ENCODE measurements at regions not wholly inside any gene's neighbourhood (a gene's known extent, or its start where the extent isn't known, plus 50 kb on each side); places are given as distances from the start of the nearest gene placed in this dataset.

- no peak for DNase-seq
Observed at GRCh38 chrX:20420058-20420457, 153.3 kb upstream of the RPS6KA3 start.

GRCh38 chrX:20418379-20419150 lies 151.9 kb upstream of the RPS6KA3 start:
- peak; percentile 15 for DNase-seq

DNA sequence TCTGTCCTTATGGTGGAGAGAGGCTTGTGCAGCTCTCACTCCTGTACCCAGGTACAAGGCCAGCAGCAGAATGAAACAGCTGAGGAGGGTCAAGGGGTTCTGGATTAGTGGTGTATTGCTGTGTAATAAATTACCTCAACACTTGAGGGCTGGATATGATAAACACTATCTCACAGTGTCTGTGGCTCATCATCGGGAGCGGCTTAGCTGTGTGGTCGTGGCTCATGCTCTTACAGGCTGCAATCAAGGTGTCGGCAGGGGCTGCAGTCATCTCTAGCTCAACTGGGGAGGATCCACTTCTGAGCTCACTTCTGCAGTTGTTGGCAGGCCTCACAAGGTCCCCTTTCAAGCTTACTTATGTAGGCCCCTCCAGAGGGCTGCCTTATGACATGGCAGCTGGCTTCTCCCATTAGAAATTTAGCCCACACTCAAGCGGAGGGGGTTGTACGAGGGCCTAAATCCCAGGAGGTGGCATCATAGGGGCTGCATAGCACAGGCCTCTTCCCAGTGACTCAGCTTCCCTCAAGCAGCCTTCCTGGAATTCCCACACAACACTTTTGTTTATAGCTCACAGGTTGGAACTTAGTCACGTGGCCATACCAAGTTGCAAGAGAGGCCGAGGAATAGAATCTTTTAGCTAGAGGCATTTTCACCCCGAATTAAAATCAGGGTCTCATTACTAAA lies 148.2 kb upstream of the RPS6KA3 start:
- no peak for DNase-seq

- no peak for DNase-seq
Observed at GRCh38 chrX:20414066-20414465, 147.4 kb upstream of the RPS6KA3 start.

DNA sequence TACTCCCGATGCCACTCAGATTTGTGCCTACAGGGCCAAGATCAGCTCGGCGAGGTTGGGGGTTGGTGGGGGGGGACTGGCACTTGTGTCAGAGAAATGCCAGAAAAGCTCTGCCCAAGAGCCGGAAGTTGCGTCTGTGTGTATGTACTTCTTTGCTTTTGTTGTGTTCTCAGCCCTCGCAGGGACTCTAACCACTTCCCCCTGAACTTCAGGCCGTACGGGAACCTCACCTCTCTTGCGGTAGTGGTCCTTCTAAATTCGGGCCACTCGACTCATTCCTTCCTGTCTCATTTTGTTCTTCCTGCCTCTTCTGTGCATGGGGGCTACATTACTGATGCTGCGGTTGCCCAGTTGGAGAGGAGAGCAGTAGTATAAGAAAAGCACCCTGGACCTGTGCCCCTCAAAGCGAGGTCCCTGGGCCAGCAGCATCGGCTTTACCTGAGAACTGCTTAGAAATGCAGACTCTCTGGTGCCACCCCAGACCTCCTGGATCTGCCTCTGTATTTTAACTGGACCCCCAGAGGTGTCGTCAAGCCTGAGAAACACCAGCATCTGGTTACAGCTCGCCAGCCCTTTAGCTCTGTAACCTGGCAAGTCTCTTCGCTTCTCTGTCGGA lies 146.3 kb upstream of the RPS6KA3 start:
- peak; percentile 54 for DNase-seq

- DNase-seq = no peak
Observed at GRCh38 chrX:20410540-20410939, 143.8 kb upstream of the RPS6KA3 start.

DNA sequence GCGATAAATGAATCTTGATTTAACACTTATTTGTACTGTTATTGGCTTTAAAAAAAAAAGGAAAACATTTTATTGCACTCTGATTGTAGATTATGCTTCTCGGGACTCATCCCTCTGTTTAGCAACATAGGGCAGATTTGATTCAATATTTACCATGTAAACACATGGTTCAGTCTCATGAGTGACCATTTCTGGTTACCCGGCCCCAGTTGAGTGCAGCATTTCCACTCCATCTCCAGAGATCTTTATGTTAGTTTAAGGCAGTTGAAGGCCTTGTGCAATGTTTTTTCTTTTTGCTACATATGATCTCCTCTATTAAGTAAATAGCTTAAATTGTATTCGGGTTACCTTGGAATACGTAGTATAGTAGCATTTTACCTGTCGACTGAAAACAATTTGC lies 143.3 kb upstream of the RPS6KA3 start:
- no peak for DNase-seq

- DNase-seq = no peak
Observed at GRCh38 chrX:20402956-20403355, 136.2 kb upstream of the RPS6KA3 start.

DNA sequence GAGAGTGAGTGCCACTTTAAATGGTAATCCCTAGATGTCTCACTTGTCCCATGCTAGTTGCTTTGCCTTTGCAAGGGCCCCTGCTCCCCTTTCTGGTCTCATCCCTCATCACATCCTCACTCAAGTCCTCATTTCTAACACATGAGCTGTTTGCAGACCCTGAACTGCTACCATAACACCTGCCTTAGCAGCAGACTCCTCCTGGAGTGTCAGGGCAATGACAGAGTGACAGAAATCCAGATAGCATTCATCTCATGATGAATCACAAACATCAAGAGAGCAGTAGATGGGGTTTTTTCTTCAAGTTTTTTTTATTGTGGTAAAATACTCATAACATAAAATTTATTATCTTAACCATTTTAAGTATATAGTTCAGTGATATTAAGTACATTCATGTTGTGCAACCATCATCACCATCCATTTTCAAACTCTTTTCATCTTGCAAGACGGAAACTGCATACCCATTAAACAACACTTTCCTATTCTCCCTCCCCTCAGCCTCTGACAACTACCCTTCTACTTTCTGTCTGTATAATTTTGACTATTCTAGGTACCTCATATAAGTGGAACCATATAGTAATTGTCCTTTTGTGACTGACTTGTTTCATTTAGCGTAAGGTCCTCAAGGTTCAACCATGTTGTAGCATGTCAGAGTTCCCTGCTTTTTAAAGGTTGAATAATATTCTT lies 133.2 kb upstream of the RPS6KA3 start:
- DNase-seq = no peak

- no peak for DNase-seq
Observed at GRCh38 chrX:20397587-20397986, 130.9 kb upstream of the RPS6KA3 start.

- no peak for DNase-seq
Observed at GRCh38 chrX:20394451-20394850, 127.7 kb upstream of the RPS6KA3 start.

DNA sequence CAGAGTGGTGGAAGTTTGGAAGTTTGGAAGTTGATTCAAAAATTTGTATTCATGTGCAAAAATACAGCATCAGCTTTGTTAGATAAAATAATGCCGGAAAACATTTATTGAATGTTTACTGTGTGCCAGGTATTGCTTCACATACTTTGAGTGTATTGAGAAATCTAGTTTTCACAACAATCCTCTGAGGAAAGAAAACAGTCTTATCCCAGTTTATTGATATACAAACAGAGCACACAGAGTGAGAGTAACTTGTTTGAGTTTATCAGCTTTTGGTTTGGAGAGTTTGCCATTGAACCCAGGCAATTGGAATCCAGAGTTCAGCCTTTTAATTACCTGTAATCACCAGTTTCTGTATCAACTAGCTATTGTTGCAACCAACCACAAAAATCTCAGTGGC lies 127.2 kb upstream of the RPS6KA3 start:
- DNase-seq = no peak

GRCh38 chrX:20388594-20388993 lies 121.9 kb upstream of the RPS6KA3 start:
- no peak for DNase-seq

DNA sequence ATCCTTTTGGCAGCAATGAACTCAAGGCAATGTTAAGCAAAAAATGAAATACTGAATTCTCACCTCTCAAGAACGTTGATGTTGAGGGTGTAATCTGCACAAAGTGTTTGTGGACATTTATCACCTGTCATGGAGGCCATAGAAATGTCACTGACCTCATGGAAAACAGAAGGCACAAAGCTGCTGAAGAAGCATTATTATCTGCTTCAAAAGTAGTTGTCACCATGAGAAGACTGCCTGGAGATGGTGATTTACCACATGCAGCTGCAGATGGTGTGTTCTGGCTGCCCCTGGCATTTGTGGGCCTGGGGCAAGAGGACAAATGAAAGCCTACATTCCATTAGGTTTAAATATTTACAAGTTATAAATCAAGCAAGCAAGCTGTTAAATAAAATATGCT lies 116.8 kb upstream of the RPS6KA3 start:
- no peak for DNase-seq

DNA sequence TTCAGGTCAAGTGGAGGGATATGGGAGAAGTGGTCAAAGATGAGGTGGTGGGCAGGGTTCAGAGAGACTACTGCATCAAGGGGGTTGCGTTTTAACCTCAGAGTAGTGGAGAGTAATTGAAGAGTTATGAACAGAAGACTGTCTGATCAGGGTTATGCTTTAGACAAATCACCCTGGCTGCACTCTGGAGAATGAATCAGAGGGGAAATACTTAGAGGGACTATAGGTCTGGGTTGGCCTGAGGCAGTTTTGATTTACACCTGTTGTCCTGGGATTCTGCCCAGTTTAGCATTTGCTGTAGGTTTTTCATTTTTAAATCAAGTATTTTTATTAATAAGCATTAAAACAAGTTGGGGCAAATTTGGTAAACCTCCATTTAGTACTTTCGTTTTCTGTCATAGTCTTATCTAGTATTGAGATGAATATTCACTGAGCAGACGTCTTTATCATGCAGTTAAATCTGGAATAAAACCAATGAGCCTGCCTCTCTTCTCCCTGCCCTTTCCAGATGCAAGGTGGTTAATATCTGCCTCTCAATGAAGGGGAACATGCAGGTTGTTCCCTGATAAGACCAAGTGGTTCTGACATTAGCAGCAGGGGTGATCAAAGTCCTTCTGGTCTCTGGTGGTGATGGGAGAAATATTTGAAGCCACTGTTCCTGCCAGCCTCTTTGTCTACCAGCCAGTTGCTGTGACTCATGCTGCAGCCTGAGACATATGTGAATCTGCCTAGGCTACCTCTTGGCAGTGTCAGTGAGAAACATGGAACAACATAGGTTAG lies 116.0 kb upstream of the RPS6KA3 start:
- no peak for DNase-seq

DNA sequence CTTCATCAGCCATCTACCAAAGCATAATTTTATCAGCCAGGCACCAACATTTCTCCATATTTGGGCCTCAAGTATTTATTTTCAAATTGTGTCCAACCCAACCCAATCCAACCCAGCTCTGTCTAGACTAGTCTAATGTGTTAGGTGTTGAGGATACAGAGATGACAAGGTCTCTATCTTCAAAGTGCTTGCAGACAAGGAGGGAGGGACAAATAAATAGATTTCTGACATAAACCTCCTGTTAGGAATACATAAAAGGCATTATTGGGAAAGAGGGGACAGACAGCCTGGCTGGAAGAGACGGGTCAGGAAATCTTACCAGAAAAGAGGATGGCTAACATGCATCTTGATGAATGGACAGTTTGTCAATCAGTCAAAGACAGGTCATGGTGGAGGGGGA lies 115.4 kb upstream of the RPS6KA3 start:
- no peak for DNase-seq

DNA sequence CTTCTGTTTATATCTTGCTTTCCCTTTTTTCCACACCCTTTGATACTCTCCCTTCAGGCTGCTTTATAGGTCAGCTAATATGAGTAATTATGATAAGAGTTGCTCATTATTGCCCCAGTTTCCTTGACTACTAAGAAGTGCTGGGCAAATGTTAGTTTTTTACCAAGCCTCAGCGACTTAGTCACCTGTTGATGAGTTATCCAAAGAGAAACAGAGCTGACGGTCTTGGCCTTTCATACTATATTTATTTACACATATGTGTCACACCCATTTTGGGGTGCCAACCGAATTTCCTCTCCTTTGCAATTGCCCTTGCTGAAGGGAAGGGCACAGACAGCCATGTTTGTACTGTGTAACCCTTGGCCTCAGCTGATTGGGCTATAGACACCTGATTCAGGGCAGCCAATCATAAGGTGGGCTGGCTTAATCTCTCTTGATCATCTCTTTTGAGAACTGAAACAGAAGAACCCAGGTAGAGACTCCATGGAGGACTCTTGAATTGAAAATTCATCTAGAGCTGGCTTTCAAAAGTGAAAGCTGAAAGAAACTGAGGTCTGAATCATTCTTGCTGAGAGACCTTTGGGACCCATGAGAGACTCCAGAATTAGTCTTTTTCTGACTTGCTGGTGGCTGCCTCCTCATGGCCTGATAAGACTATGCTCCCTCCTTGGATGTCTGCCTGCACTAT lies 111.7 kb upstream of the RPS6KA3 start:
- peak; percentile 3 for DNase-seq

- no peak for DNase-seq
Observed at GRCh38 chrX:20374900-20375438, 108.3 kb upstream of the RPS6KA3 start.

- no peak for DNase-seq
Observed at GRCh38 chrX:20374450-20374849, 107.7 kb upstream of the RPS6KA3 start.

- DNase-seq = no peak
Observed at GRCh38 chrX:20373063-20373462, 106.4 kb upstream of the RPS6KA3 start.

DNA sequence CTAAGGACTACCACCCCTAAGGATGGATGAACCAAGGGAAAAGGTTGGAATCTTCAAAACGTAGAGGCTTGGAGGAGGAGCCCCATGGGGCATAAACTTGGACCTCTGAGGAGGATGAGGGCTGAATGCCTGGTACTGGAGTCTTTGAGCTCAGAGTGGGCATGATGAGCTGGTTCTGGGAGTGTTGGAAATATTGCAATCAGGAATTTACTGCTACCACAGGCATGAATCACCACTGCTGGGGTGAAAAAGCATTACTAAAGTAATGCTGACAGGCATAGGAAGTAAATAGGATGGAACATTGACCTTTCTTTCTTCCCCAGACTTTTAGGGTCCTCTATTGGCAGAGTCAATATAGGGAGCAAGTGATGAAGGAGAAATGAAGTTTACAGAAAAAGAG lies 105.8 kb upstream of the RPS6KA3 start:
- DNase-seq = no peak

GRCh38 chrX:20369468-20369867 lies 102.8 kb upstream of the RPS6KA3 start:
- no peak for DNase-seq

Data from NK-92 treated with Interleukin-12 subunit alpha and Interleukin-12 subunit beta, amount 100 ng/mL, for 24 hours (cell line).